Ovary (tissue), 3 donors: ENCODE measurements at regions not wholly inside any gene's neighbourhood (a gene's known extent, or its start where the extent isn't known, plus 50 kb on each side); places are given as distances from the start of the nearest gene placed in this dataset.

Experiments
- CTCF ChIP-seq, 3 donors: fragments of 450-650 bp in 2 of 3; fragments of 200-600 bp in 1 of 3; IDR thresholded peaks; one replicate each; pipeline versions ENCODE4 v1.5.1 to v1.8.0; 2016 to 2022; ENCODE audit warnings: antibody characterized with exemption in 3 of 3, mild to moderate bottlenecking in 1 of 3
- POLR2A ChIP-seq: fragments of 450-650 bp; IDR thresholded peaks from one replicate; pipeline ENCODE4 v1.6.1; 2017; ENCODE audit warnings: antibody characterized with exemption, mild to moderate bottlenecking, moderate library complexity
- donor health status: DM: no; HTN: no; CAD: no.

- no peak for TF ChIP-seq CTCF (IDR thresholded peaks at IDR 0.05)
- no peak for TF ChIP-seq POLR2A
Observed at GRCh38 chr12:58801986-58802385, 118.3 kb downstream of the LRIG3 start.
